WTC11 (cell line): ENCODE measurements at regions not wholly inside any gene's neighbourhood (a gene's known extent, or its start where the extent isn't known, plus 50 kb on each side); places are given as distances from the start of the nearest gene placed in this dataset.

Experiments used
- ATAC-seq: fragments of 200-7000 bp; cut with Tn5 transposase; 2 replicates; pipeline ENCODE4 v1.10.0; 2021; ENCODE audit warnings: mild to moderate bottlenecking, moderate library complexity
- CTCF ChIA-PET: fragments of 300-600 bp; sonication (Branson Sonifier 250); formaldehyde crosslinking; loops from one replicate; lab custom pipeline; 2021; ENCODE audit warnings: antibody characterized with exemption; lab: Charles Lee
- POLR2A ChIA-PET: fragments of 350-600 bp; sonication (Branson Sonifier 250); formaldehyde crosslinking; loops from one replicate; lab custom pipeline; 2021; ENCODE audit warnings: antibody characterized with exemption; lab: Charles Lee
- DNase-seq: peaks from one replicate; pipeline ENCODE4 v3.0.0; 2021; ENCODE audit warnings: low spot score
- H3K27ac Mint-ChIP-seq: 2 replicates; pipeline ENCODE4 v1.8.0; 2021; ENCODE audit warnings: mixed read lengths
- H3K27me3 Mint-ChIP-seq: 2 replicates; pipeline ENCODE4 v1.8.0; 2021; ENCODE audit warnings: low read depth, mild to moderate bottlenecking, moderate library complexity, mixed read lengths
- H3K36me3 Mint-ChIP-seq: 2 replicates; pipeline ENCODE4 v1.8.0; 2021; ENCODE audit warnings: mixed read lengths
- H3K4me1 Mint-ChIP-seq: 2 replicates; pipeline ENCODE4 v1.8.0; 2022; ENCODE audit warnings: mixed read lengths
- H3K4me3 Mint-ChIP-seq: 2 replicates; pipeline ENCODE4 v1.8.0; 2021; ENCODE audit warnings: mild to moderate bottlenecking, moderate library complexity, mixed read lengths
- H3K9me3 Mint-ChIP-seq: 2 replicates; pipeline ENCODE4 v1.8.0; 2021; ENCODE audit warnings: mixed read lengths
- ARID4B ChIP-seq: sonication (generic); formaldehyde crosslinking; IDR thresholded peaks from 2 replicates; pipeline ENCODE4 v1.8.0; 2023; ENCODE audit warnings: missing genetic modification reagents, mild to moderate bottlenecking, borderline replicate concordance
- ATF6 ChIP-seq: sonication (generic); formaldehyde crosslinking; IDR thresholded peaks from 2 replicates; pipeline ENCODE4 v1.8.1; 2023; ENCODE audit warnings: mild to moderate bottlenecking, missing genetic modification reagents
- ERG ChIP-seq: fragments of 250-450 bp; sonication (Bioruptor Pico); IDR thresholded peaks from 2 replicates; pipeline ENCODE4 v1.8.0; 2021; ENCODE audit warnings: mild to moderate bottlenecking
- ESRRA ChIP-seq: sonication (generic); formaldehyde crosslinking; IDR thresholded peaks from 2 replicates; pipeline ENCODE4 v1.8.1; 2022; ENCODE audit warnings: mild to moderate bottlenecking, missing genetic modification reagents, borderline replicate concordance
- FOXK1 ChIP-seq: sonication (generic); formaldehyde crosslinking; IDR thresholded peaks from 2 replicates; pipeline ENCODE4 v1.8.0; 2022; ENCODE audit warnings: mild to moderate bottlenecking, moderate library complexity, missing genetic modification reagents
- FOXP1 ChIP-seq: sonication (generic); formaldehyde crosslinking; IDR thresholded peaks from 2 replicates; pipeline ENCODE4 v1.8.0; 2022; ENCODE audit warnings: missing genetic modification reagents, mild to moderate bottlenecking, moderate library complexity, borderline replicate concordance
- FOXP4 ChIP-seq: sonication (generic); formaldehyde crosslinking; IDR thresholded peaks from 2 replicates; pipeline ENCODE4 v1.8.0; 2022; ENCODE audit warnings: mild to moderate bottlenecking, missing genetic modification reagents
- MXD4 ChIP-seq: fragments of 250-450 bp; sonication (Bioruptor Pico); IDR thresholded peaks from 2 replicates; pipeline ENCODE4 v1.8.0; 2021; ENCODE audit warnings: mild to moderate bottlenecking, moderate library complexity, borderline replicate concordance
- MYBL2 ChIP-seq: sonication (generic); formaldehyde crosslinking; IDR thresholded peaks from 2 replicates; pipeline ENCODE4 v1.8.1; 2023; ENCODE audit warnings: mild to moderate bottlenecking, moderate library complexity, missing genetic modification reagents
- NR2C2 ChIP-seq: sonication (generic); formaldehyde crosslinking; IDR thresholded peaks from 2 replicates; pipeline ENCODE4 v1.8.0; 2022; ENCODE audit warnings: mild to moderate bottlenecking, missing genetic modification reagents
- PREB ChIP-seq: sonication (generic); formaldehyde crosslinking; IDR thresholded peaks from 2 replicates; pipeline ENCODE4 v1.8.1; 2022; ENCODE audit warnings: mild to moderate bottlenecking, missing genetic modification reagents, moderate library complexity, borderline replicate concordance
- PRRX2 ChIP-seq: fragments of 250-450 bp; sonication (Bioruptor Pico); IDR thresholded peaks from 2 replicates; pipeline ENCODE4 v1.8.0; 2021; ENCODE audit warnings: mild to moderate bottlenecking
- TP53 ChIP-seq: sonication (generic); formaldehyde crosslinking; IDR thresholded peaks from 2 replicates; pipeline ENCODE4 v1.8.1; 2023; ENCODE audit warnings: mild to moderate bottlenecking, missing genetic modification reagents
- USF2 ChIP-seq: sonication (generic); formaldehyde crosslinking; IDR thresholded peaks from 2 replicates; pipeline ENCODE4 v1.8.1; 2023; ENCODE audit warnings: mild to moderate bottlenecking, missing genetic modification reagents, moderate library complexity
- ZNF232 ChIP-seq: sonication (generic); formaldehyde crosslinking; IDR thresholded peaks from 2 replicates; pipeline ENCODE4 v1.8.0; 2022; ENCODE audit warnings: mild to moderate bottlenecking, missing genetic modification reagents
- ZNF263 ChIP-seq: sonication (generic); formaldehyde crosslinking; IDR thresholded peaks from 2 replicates; pipeline ENCODE4 v1.8.1; 2022; ENCODE audit warnings: low read depth, mild to moderate bottlenecking, moderate library complexity, missing genetic modification reagents
- ZNF416 ChIP-seq: fragments of 250-450 bp; sonication (Bioruptor Pico); IDR thresholded peaks from 2 replicates; pipeline ENCODE4 v1.9.0; 2021; ENCODE audit warnings: mild to moderate bottlenecking, inconsistent platforms
- ZSCAN18 ChIP-seq: fragments of 250-450 bp; sonication (Bioruptor Pico); IDR thresholded peaks from 2 replicates; pipeline ENCODE4 v2.1.2; 2022; ENCODE audit warnings: mild to moderate bottlenecking, moderate library complexity

GRCh38 chr9:107813287-107813686 lies 323.7 kb upstream of the KLF4 start (continued):
- TF ChIP-seq FOXK1 (CRISPR knock-in tag) (no peak), FOXP4 (no peak)

GRCh38 chr9:107810461-107810961 lies 320.9 kb upstream of the KLF4 start:
- Mint-ChIP-seq H3K4me1 (no peaks in the 10 kb centered on the region), H3K9me3 (peaks cover 4% of the 10 kb centered on the region; the same call in 1 of the 2 replicates), H3K27me3 (no peaks in the 10 kb centered on the region), H3K4me3 (no peak overlapping the region), H3K27ac (no peak overlapping the region), H3K36me3 (no peaks in the 10 kb centered on the region)
- POLR2A ChIA-PET: no interaction called here
- DNase-seq (no peak), ATAC-seq (no peak)
- CTCF ChIA-PET: no interaction called here
- TF ChIP-seq TP53 (CRISPR knock-in tag) (no peak), ESRRA (no peak), FOXP1 (CRISPR knock-in tag) (no peak), PRRX2 (CRISPR knock-in tag) (no peak), MYBL2 (CRISPR knock-in tag) (no peak), NR2C2 (no peak), ZSCAN18 (CRISPR knock-in tag) (no peak)

- Mint-ChIP-seq H3K4me1 (no peaks in the 10 kb centered on the region), H3K9me3 (peaks cover 4% of the 10 kb centered on the region; the same call in 1 of the 2 replicates), H3K4me3 (no peak overlapping the region), H3K27me3 (no peaks in the 10 kb centered on the region), H3K27ac (no peak overlapping the region), H3K36me3 (no peaks in the 10 kb centered on the region)
- ChIA-PET CTCF (no interaction called here), POLR2A (no interaction called here)
- TF ChIP-seq ZNF232 (CRISPR knock-in tag) (no peak), ARID4B (CRISPR knock-in tag) (no peak), MXD4 (CRISPR knock-in tag) (no peak), ERG (no peak), ATF6 (CRISPR knock-in tag) (no peak), USF2 (CRISPR knock-in tag) (peak; percentile 43; the same call in 1 of the 2 replicates), ZNF416 (CRISPR knock-in tag) (no peak), ZNF263 (CRISPR knock-in tag) (no peak), PREB (CRISPR knock-in tag) (no peak)
- no peak for ATAC-seq
- no peak for DNase-seq
Observed at GRCh38 chr9:107809871-107810460, 320.4 kb upstream of the KLF4 start.
